HG03460 (cell line): ENCODE measurements at regions not wholly inside any gene's neighbourhood (a gene's known extent, or its start where the extent isn't known, plus 50 kb on each side); places are given as distances from the start of the nearest gene placed in this dataset.

Experiments used
- ATAC-seq: cut with Tn5 transposase; IDR thresholded peaks from one replicate; pipeline ENCODE4 v1.9.1; 2021; ENCODE audit not compliant: unreplicated experiment

GRCh38 chr9:73548201-73548600 is 396.5 kb downstream of the ANXA1 start:
- ATAC-seq = no peak

- no peak for ATAC-seq
These were observed 398.3 kb downstream of the ANXA1 start for GRCh38 chr9:73549991-73550390.

DNA sequence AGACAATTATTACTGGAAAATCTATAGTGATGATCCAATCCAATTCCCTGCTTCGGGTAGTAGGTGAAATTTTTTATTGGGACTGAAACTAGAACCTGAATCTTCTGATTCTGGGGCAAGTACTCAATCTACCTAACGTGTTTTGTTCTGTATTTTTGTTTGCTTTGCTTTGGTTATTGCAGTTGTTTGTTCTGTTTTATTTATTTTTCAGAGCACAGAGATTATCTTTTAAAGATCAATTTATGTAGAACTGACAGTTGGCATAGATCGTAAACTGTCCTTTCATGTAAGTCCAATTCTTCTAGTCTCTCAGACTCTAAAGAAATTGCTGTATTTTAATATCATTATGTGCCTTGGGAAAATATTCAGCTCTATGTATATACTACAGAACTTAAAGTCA is 401.6 kb downstream of the ANXA1 start:
- no peak for ATAC-seq

- no peak for ATAC-seq
These were observed 406.8 kb downstream of the ANXA1 start for GRCh38 chr9:73558471-73558870.

DNA sequence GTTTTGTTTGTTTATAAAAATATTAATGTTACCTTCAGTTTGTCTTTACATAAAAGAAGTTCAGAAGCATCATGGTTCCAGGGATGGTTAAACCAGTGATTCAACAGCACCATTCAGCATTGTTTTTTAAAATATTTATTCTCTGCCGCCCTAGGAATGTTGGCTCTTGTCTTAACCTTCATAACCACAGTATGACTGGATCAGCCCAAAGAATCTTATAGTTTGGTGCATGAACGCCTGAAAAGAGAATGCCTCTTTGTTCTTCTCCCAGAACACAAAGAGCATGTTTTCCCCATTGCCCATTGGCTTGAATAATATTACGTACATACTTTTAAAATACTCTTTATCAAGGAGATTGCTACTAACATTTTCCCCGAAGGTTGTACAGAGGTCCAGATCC is 413.4 kb downstream of the ANXA1 start:
- no peak for ATAC-seq

- no peak for ATAC-seq
These were observed 414.3 kb downstream of the ANXA1 start for GRCh38 chr9:73565833-73566465.

DNA sequence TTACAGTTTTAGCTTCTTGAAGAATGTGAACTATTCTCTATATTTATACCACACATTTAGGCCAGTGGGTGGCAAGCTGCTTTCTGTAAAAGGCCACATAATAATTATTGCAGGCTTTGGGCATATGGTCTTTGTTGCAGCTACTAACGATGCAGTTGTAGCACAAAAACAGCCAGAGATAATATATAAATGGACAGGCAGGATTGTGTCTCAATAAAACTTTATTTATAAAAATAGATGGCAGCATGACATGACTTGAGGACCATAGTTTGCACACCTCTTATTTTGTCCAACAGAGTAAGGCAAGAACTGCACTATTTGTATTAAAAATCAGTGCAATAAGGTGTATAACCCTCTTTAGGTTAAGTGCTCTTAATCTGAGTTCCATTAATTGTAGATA is 415.0 kb downstream of the ANXA1 start:
- no peak for ATAC-seq

- ATAC-seq = no peak
These were observed 421.6 kb downstream of the ANXA1 start for GRCh38 chr9:73573235-73573634.

DNA sequence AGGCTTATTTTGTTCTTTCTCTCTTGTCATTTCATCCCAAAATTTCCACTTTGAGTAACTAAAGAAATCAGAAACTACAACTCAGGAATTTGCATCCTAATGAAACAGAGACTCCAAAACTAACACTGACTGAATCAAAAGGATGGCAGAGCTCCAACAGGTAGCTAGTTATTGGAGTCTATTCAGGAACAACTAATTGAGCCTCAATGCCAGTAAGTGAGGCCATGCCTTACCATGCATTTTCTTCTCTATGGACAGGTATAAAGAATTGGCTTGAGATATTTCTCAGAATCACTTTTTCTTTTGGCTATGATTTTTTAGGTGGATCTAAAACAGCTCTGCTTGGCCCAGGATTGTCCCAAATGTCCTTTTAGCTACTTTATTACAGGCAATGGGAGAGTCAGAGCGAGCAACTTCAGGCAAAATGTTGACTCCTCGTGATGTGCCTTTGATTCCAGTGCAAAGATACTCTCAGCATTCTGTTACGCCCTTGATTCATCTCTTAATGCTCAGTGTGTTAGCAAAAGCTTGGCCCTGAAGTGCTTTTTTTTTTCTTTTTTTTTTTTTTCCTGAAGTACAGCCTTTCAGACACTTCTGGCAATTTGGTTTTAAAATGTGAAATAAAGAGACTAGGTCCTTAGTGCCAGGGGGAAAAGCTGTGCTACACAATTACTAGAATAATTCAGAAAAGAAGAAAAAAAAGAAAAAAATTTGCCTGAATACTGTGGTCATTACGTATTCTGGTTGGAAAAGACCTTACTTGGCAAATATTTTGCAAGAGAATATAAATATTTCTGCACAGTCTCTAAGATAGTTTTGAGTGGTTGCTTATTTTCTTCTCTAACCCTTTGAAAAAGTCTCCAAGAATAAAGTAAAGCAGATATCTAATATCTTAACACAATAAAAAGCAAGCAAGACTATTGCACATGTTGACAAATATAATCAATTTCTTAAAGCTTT is 423.7 kb downstream of the ANXA1 start:
- no peak for ATAC-seq

GRCh38 chr9:73577848-73578247 is 426.2 kb downstream of the ANXA1 start:
- no peak for ATAC-seq

GRCh38 chr9:73579823-73580222 is 428.2 kb downstream of the ANXA1 start:
- no peak for ATAC-seq

- ATAC-seq = no peak
These were observed 431.9 kb downstream of the ANXA1 start for GRCh38 chr9:73583576-73583975.

GRCh38 chr9:73595036-73595545 is 443.4 kb downstream of the ANXA1 start:
- no peak for ATAC-seq

DNA sequence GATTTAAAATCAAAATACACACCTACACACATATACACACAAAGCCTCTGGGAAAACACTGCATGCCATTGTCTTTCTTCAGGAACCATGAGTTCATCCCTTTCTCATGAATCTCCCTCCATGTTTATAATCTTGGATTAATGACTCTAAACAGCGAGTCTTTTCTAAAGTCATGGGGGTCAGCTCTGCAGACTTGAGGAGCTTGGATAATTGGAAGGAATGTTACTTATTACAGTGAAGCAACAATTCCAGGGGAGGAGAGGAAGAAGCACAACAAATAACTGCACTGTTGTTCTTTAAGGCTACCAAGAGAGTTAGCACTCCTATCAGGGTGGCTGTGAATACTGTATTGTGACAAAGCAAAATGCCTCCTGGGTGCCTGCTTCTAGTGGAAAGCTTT is 444.7 kb downstream of the ANXA1 start:
- no peak for ATAC-seq

DNA sequence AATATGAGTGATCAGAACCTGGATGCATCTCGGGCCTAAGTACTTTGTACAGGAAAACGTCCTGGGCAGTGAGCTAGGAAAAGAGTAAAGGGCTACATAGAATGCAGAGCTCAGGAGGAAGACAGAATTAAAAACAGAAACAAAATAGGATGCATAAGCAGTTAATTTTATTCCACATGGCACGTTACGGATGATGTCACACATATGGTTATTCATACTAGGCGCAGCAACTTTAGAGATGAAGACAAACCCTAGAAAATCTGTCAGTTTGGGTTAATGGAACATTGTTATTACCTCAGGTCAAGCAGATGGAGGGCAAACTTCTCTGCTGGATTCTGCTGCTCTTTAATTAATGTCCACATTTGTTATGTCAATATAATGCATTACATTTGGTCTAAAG is 445.4 kb downstream of the ANXA1 start:
- no peak for ATAC-seq

GRCh38 chr9:73597771-73598170 is 446.1 kb downstream of the ANXA1 start:
- no peak for ATAC-seq

- ATAC-seq = no peak
These were observed 457.7 kb downstream of the ANXA1 start for GRCh38 chr9:73609381-73609780.

- no peak for ATAC-seq
These were observed 459.4 kb downstream of the ANXA1 start for GRCh38 chr9:73611032-73611431.

DNA sequence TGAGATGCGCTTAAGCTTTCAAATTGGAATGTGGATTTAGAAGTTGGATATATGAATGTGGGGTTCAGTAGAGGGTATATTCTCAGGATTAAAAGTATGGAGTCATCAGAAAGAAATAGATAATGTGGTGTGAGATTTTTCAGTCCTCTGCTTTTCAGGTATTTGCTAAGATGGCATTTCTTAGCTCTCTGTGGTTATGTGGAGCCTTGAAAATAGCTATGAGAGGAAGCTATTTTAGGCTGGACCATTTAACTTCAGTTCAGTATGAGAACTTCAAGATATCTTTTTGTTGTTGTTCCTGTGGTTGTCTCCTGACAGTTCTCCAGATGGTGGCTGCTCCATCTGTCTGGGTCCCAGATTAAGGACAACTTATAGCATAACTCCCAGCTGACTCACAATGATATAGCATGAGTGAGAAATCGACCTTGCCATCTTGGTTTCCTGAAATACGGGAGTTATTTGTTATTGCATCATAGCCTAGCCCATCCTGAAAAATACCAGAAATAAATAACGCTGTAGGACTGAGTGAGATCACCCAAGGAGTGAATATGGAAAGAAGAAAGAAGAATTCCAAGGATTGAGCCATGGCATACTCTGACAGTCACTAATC is 461.5 kb downstream of the ANXA1 start:
- no peak for ATAC-seq

- ATAC-seq = no peak
These were observed 463.9 kb downstream of the ANXA1 start for GRCh38 chr9:73615557-73615956.

DNA sequence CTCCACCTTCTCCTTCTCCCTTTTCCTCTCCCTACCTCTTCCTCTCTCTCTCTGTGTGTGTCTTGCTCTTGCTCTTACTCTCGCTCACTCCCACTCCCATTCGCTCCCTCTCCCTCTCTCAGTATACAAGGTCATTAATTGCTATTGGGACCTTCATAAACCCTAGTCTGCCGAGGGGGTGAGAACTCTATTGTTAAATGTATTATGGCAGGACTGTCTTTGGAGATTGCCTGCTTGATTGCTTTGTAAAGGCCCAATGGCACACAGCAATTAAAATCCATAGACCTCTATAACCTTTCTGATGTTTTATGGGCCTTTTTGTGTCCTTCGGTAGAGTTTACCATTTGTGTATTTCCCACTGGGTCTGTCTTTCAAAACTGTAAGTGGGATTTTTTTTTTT is 465.9 kb downstream of the ANXA1 start:
- no peak for ATAC-seq

DNA sequence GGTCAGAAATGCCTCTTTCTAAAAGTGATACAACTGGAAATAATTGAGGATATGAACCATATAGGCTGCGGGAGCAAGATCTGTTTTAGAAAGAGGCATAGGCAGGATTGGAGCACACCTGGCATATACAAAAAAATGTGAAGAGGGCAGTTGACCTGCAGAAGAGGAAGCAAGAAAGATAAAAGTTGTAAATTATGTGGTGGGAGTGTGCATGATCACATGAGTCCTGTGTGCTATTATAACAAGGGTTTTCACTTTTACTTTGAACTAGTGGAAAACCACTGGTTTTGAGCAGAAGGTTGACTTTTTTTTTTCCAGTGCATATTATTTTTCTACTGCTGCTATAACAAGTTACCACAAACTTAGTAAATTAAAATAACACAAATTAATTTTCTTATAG is 489.3 kb downstream of the ANXA1 start:
- peak; percentile 54 for ATAC-seq
